Suppressor macrophage (primary cell): ENCODE measurements at regions not wholly inside any gene's neighbourhood (a gene's known extent, or its start where the extent isn't known, plus 50 kb on each side); places are given as distances from the start of the nearest gene placed in this dataset.
A peak's percentile ranks its signal among the peaks of the same experiment; 100 is the strongest.

Source experiments
- DNase-seq, 4 experiments: peaks; one replicate each; pipeline ENCODE4 v3.0.0-alpha.2; 2020 to 2022

DNA sequence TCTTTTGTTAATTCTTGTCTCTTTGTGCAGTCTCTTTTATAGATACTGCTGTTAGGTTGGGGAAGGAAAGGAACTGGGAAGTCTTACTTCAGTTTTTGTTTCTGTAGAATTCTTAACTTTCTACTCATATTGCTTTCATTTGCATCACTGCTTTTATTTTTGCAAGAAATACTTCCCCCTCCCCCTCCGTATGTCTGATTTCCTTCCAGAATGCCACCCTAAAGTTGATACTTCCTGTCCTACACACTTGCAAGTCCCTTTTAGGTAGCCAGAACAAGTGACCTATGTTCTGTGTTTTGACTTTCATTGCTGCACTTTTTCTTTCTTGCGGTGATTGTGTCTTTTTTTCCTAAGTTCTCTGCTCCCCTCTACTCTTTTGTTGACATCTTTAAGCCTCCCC lies 477.4 kb downstream of the RSL24D1 start:
- peak in 1 of 4 experiments; percentile 28 for DNase-seq

DNA sequence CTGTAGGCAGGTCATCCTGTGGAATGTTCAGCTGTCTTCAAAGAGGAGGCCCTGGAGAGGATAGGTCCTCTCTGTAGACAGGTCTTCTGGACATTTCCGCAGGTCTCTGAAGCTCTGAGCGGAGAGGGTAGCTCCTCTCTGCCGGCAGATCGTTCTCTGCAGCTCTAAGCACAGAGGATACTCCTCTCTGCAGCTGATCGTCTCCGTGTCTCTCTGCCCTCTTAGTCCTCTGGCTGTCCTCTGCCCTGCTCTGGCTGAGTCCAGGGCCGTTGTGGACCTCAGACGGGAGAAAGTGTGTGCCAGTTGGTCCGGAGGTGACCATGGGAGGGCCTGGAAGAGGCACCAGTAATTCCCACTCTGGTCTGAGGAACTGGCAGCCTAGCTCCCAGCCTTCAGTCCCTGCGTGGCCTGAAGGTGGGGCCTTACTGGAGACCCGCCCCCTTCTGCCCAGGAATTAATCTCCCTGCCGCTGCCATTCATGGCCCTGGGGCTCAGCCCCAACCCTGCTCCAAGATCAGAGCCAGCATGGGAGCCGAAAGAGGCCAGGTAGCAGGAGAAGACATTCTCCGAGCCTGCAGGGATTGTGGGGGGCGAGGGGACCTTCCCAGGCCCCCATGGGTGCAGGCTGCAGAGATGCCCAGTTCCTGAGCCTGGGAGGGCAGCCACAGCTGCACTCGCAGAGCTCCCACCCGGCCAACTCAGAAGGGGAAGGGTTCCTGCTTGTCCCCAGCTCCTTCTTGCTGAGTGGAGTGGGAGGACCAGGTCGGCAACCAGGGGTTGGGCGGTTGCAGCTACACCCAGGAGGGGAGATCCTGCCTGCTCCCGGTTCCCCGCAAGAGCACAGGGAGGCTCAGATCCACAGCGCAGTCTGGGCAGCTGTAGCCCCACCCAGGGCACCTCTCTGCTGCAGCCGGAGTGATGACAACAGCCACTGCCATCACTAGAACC lies 488.7 kb downstream of the RSL24D1 start:
- no peak for DNase-seq

DNA sequence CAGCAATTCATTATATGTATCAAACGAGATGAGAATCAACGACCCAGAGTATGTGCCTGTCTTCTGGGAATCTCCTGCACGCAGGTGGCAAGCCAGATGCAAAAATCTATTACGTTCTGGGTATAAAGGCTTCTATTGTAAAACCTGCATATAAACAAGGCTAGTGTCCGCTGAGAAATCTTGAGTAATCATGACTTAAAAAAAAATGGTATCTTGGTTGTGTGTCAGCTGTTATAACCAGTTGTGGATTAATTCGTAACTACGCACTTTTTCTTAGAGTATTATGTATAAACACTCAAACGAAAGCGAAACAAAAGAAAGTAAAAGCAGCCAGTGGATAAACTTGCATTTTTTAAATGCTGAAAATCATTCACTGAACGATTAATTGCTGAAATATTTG lies 509.1 kb downstream of the RSL24D1 start:
- DNase-seq: no peak
